Body of pancreas (tissue), 4 donors: ENCODE measurements at regions not wholly inside any gene's neighbourhood (a gene's known extent, or its start where the extent isn't known, plus 50 kb on each side); places are given as distances from the start of the nearest gene placed in this dataset.

Experiments
- POLR2A ChIP-seq, 3 donors: fragments of 450-650 bp; IDR thresholded peaks; one replicate each; pipeline ENCODE4 v1.6.1; 2016; ENCODE audit warnings: antibody characterized with exemption in 3 of 3, mild to moderate bottlenecking in 2 of 3
- TF ChIP-seq, protein P1 (sequence below), 7 experiments: fragments of 450-650 bp in 4 of 7; fragments of 200-600 bp in 3 of 7; sonication (generic) in 3 of 7; IDR thresholded peaks; one replicate each; pipeline ENCODE4 v1.5.1; 2016 to 2019; ENCODE audit warnings: antibody characterized with exemption in 7 of 7

DNA sequence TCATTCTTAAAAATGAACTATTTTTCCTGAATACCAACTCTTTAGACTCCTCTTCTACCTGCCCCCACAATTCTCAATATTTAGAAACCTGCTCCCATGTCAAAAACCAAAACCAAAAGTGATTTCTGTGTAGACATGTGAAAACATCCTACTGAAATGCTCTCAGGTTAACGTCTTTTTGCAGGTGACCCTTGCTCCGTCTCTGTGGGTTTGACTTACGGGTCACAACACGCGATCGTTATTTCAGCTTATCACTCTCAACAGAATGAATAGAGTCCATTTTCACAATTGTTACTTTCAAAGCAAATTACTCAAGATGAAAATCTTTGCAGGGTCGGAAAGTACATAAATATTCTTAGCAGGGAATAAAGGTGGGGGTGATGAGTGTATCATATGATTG is 456.3 kb upstream of the SGCD start:
- TF ChIP-seq, protein P1, sequence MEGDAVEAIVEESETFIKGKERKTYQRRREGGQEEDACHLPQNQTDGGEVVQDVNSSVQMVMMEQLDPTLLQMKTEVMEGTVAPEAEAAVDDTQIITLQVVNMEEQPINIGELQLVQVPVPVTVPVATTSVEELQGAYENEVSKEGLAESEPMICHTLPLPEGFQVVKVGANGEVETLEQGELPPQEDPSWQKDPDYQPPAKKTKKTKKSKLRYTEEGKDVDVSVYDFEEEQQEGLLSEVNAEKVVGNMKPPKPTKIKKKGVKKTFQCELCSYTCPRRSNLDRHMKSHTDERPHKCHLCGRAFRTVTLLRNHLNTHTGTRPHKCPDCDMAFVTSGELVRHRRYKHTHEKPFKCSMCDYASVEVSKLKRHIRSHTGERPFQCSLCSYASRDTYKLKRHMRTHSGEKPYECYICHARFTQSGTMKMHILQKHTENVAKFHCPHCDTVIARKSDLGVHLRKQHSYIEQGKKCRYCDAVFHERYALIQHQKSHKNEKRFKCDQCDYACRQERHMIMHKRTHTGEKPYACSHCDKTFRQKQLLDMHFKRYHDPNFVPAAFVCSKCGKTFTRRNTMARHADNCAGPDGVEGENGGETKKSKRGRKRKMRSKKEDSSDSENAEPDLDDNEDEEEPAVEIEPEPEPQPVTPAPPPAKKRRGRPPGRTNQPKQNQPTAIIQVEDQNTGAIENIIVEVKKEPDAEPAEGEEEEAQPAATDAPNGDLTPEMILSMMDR (IDR thresholded peaks at IDR 0.05), result no peak
- no peak for TF ChIP-seq POLR2A (IDR thresholded peaks at IDR 0.05)
